ENCODE measurements at regions not wholly inside any gene's neighbourhood (a gene's known extent, or its start where the extent isn't known, plus 50 kb on each side); places are given as distances from the start of the nearest gene placed in this dataset.

- no peak for DNase-seq (ENCODE audit: low read depth)
- H3K4me3 ChIP-seq (ENCODE audit: low read depth, low read length), result no peak overlapping the region
- CTCF ChIA-PET, result interaction anchor here (0.7 kb wide), 1 partner anchor 18 kb away, joined by 3 read pairs; no protein-coding TSS in a partner anchor
- POLR2A ChIA-PET, result no interaction called here
- no peak for TF ChIP-seq CTCF (IDR thresholded peaks at IDR 0.05; ENCODE audit: insufficient read depth, low read depth, low read length)
- no peaks in the 10 kb centered on the region for H3K36me3 ChIP-seq (ENCODE audit: control insufficient read depth, insufficient read depth, low read length)
- no peaks in the 10 kb centered on the region for H3K27me3 ChIP-seq (ENCODE audit: control insufficient read depth, insufficient read depth, low read length)
Observed at GRCh38 chr16:50946098-50946497, 204.2 kb downstream of the CYLD start.

- Histone ChIP-seq H3K36me3 (ENCODE audit: control insufficient read depth, insufficient read depth, low read length) (no peaks in the 10 kb centered on the region), H3K4me3 (ENCODE audit: low read depth, low read length) (no peak overlapping the region), H3K27me3 (ENCODE audit: control insufficient read depth, insufficient read depth, low read length) (no peaks in the 10 kb centered on the region)
- ChIA-PET POLR2A (no interaction called here), CTCF (no interaction called here)
- no peak for DNase-seq (ENCODE audit: low read depth)
- no peak for TF ChIP-seq CTCF (IDR thresholded peaks at IDR 0.05; ENCODE audit: insufficient read depth, low read depth, low read length)
Observed at GRCh38 chr16:50945171-50945570, 203.3 kb downstream of the CYLD start.

GRCh38 chr16:50944436-50944835 is 202.6 kb downstream of the CYLD start:
- no peak for TF ChIP-seq CTCF (IDR thresholded peaks at IDR 0.05; ENCODE audit: insufficient read depth, low read depth, low read length)
- no peak for DNase-seq (ENCODE audit: low read depth)
- no peaks in the 10 kb centered on the region for H3K36me3 ChIP-seq (ENCODE audit: control insufficient read depth, insufficient read depth, low read length)
- CTCF ChIA-PET, result no interaction called here
- H3K4me3 ChIP-seq (ENCODE audit: low read depth, low read length), result no peak overlapping the region
- POLR2A ChIA-PET, result no interaction called here
- H3K27me3 ChIP-seq (ENCODE audit: control insufficient read depth, insufficient read depth, low read length), result no peaks in the 10 kb centered on the region

- ChIA-PET POLR2A (no interaction called here), CTCF (no interaction called here)
- Histone ChIP-seq H3K4me3 (ENCODE audit: low read depth, low read length) (no peak overlapping the region), H3K27me3 (ENCODE audit: control insufficient read depth, insufficient read depth, low read length) (no peaks in the 10 kb centered on the region), H3K36me3 (ENCODE audit: control insufficient read depth, insufficient read depth, low read length) (no peaks in the 10 kb centered on the region)
- TF ChIP-seq CTCF (IDR thresholded peaks at IDR 0.05; ENCODE audit: insufficient read depth, low read depth, low read length), result no peak
- no peak for DNase-seq (ENCODE audit: low read depth)
Observed at GRCh38 chr16:50944033-50944432, 202.1 kb downstream of the CYLD start.

- DNase-seq (ENCODE audit: low read depth), result no peak
- Histone ChIP-seq H3K27me3 (ENCODE audit: control insufficient read depth, insufficient read depth, low read length) (no peaks in the 10 kb centered on the region), H3K36me3 (ENCODE audit: control insufficient read depth, insufficient read depth, low read length) (no peaks in the 10 kb centered on the region), H3K4me3 (ENCODE audit: low read depth, low read length) (no peak overlapping the region)
- no peak for TF ChIP-seq CTCF (IDR thresholded peaks at IDR 0.05; ENCODE audit: insufficient read depth, low read depth, low read length)
- ChIA-PET CTCF (interaction anchor here (0.9 kb wide), 1 partner anchor 182 kb away, joined by 4 read pairs; no protein-coding TSS in a partner anchor), POLR2A (no interaction called here)
Observed at GRCh38 chr16:50942143-50942542, 200.3 kb downstream of the CYLD start.
